GM12878 (cell line): ENCODE measurements at regions not wholly inside any gene's neighbourhood (a gene's known extent, or its start where the extent isn't known, plus 50 kb on each side); places are given as distances from the start of the nearest gene placed in this dataset.

Experiments
- ATAC-seq: fragments of 200-7000 bp; cut with Tn5 transposase; 3 replicates; pipeline ENCODE4 v1.9.1; 2020; ENCODE audit warnings: mild to moderate bottlenecking, moderate library complexity
- BruUV-seq: library from RNA; stranded (reverse); fragments of 400-500 nt; replicated peaks from 2 replicates; lab custom pipeline; 2021; lab: Mats Ljungman, UMichigan
- CTCF ChIA-PET: fragments of 300-600 bp; sonication (Branson Sonifier 250); formaldehyde crosslinking; extraction: SDS; loops from one replicate; lab custom pipeline; 2021; ENCODE audit warnings: inconsistent platforms; lab: Yijun Ruan, JAX
- POLR2A ChIA-PET: fragments of 350-600 bp; formaldehyde crosslinking; extraction: SDS; loops from one replicate; lab custom pipeline; 2021; ENCODE audit warnings: inconsistent platforms; lab: Charles Lee
- RAD21 ChIA-PET: fragments of 300-600 bp; sonication (Branson Sonifier 250); formaldehyde crosslinking; loops from one replicate; lab custom pipeline; 2023; ENCODE audit warnings: antibody characterized with exemption; ENCODE audit not compliant: unreplicated experiment; lab: Charles Lee
- SMC1A ChIA-PET: fragments of 300-600 bp; sonication (Branson Sonifier 250); formaldehyde crosslinking; loops from one replicate; lab custom pipeline; 2023; ENCODE audit not compliant: unreplicated experiment, uncharacterized antibody; lab: Charles Lee
- DNase-seq: peaks from one replicate; pipeline ENCODE4 v3.0.0-alpha.2; 2011; ENCODE audit warnings: low read depth, low spot score
- FAIRE-seq: peaks from 3 replicates; lab custom pipeline; 2011; peaks lifted over from hg19 to GRCh38; lab: Jason Lieb, UNC
- H2AFZ ChIP-seq: 2 replicates; pipeline ENCODE4 v1.6.0; 2011; ENCODE audit warnings: low read depth, low read length, control low read depth; ENCODE audit not compliant: control insufficient read depth
- H3K27ac ChIP-seq: 2 replicates; pipeline ENCODE4 v1.5.1; 2011; ENCODE audit warnings: control low read depth; ENCODE audit not compliant: control insufficient read depth, insufficient read depth
- H3K27me3 ChIP-seq, 2 experiments: replicated peaks in 1 of 2; 2 replicates each; pipeline versions ENCODE4 v1.6.0 to v1.6.1; 2011; ENCODE audit warnings: low read length in 1 of 2; ENCODE audit not compliant: control insufficient read depth in 2 of 2, insufficient read depth in 2 of 2
- H3K36me3 ChIP-seq, 2 experiments: 2 replicates each; pipeline ENCODE4 v1.5.1; 2011; ENCODE audit warnings: low read length in 1 of 2; ENCODE audit not compliant: control insufficient read depth in 2 of 2, insufficient read depth in 2 of 2
- H3K4me1 ChIP-seq: 2 replicates; pipeline ENCODE4 v1.6.1; 2011; ENCODE audit warnings: mild to moderate bottlenecking, low read length, moderate library complexity, mixed read lengths; ENCODE audit not compliant: control insufficient read depth, insufficient read depth
- H3K4me2 ChIP-seq: 2 replicates; pipeline ENCODE4 v1.6.0; 2011; ENCODE audit warnings: control low read depth; ENCODE audit not compliant: control insufficient read depth, insufficient read depth
- H3K4me3 ChIP-seq: fragments of 200-600 bp; sonication (generic); 2 replicates; pipeline ENCODE4 v1.5.1; 2016
- H3K79me2 ChIP-seq: 2 replicates; pipeline ENCODE4 v1.6.0; 2011; ENCODE audit warnings: low read length; ENCODE audit not compliant: control insufficient read depth, insufficient read depth
- H3K9ac ChIP-seq: 2 replicates; pipeline ENCODE4 v1.8.0; 2011; ENCODE audit warnings: low read length, control low read depth, mixed read lengths; ENCODE audit not compliant: control insufficient read depth, insufficient read depth
- H3K9me3 ChIP-seq: replicated peaks from 3 replicates; pipeline ENCODE4 v1.5.1; 2011; ENCODE audit warnings: mild to moderate bottlenecking, low read length; ENCODE audit not compliant: control insufficient read depth, insufficient read depth
- H4K20me1 ChIP-seq: 2 replicates; pipeline ENCODE4 v1.6.0; 2011; ENCODE audit not compliant: control insufficient read depth, insufficient read depth
- BCL11A ChIP-seq: IDR thresholded peaks from 2 replicates; pipeline ENCODE4 v1.6.1; 2011; ENCODE audit warnings: low read depth, low read length
- CHD1 ChIP-seq: IDR thresholded peaks from 2 replicates; pipeline ENCODE4 v1.6.1; 2012; ENCODE audit warnings: low read depth, low read length, improper control_type of control experiment
- CHD2 ChIP-seq: IDR thresholded peaks from 2 replicates; pipeline ENCODE4 v1.6.1; 2011; ENCODE audit warnings: low read depth, low read length, improper control_type of control experiment, borderline replicate concordance
- EED ChIP-seq: sonication (generic); IDR thresholded peaks from 2 replicates; pipeline ENCODE4 v1.6.1; 2016; ENCODE audit warnings: antibody characterized with exemption, low read depth
- ETV6 ChIP-seq, 2 experiments: fragments of 450-650 bp in 1 of 2; IDR thresholded peaks in 1 of 2; conservative IDR thresholded peaks in 1 of 2; 2 replicates each; pipeline ENCODE4 v1.6.1; 2014; ENCODE audit warnings: antibody characterized with exemption in 1 of 2, borderline replicate concordance in 1 of 2, low read depth in 1 of 2, mild to moderate bottlenecking in 1 of 2, moderate library complexity in 1 of 2
- IRF4 ChIP-seq: IDR thresholded peaks from 2 replicates; pipeline ENCODE4 v1.6.1; 2011; ENCODE audit warnings: low read depth, low read length
- MYB ChIP-seq: fragments of 150-350 bp; IDR thresholded peaks from 2 replicates; pipeline ENCODE4 v1.6.1; 2014; ENCODE audit warnings: mild to moderate bottlenecking, low read depth, low read length, borderline replicate concordance
- MYC ChIP-seq: IDR thresholded peaks from 2 replicates; pipeline ENCODE4 v1.6.1; 2011; ENCODE audit warnings: mild to moderate bottlenecking, low read length, moderate library complexity, inconsistent platforms; ENCODE audit not compliant: insufficient read depth, insufficient replicate concordance, insufficient read length, severe bottlenecking
- NFYA ChIP-seq: IDR thresholded peaks from 2 replicates; pipeline ENCODE4 v1.6.1; 2011; ENCODE audit warnings: low read depth, mild to moderate bottlenecking, low read length, improper control_type of control experiment, borderline replicate concordance
- NR2F1 ChIP-seq: fragments of 450-650 bp; conservative IDR thresholded peaks from 2 replicates; pipeline ENCODE4 v1.6.1; 2017; ENCODE audit warnings: mild to moderate bottlenecking
- PAX5 ChIP-seq: IDR thresholded peaks from 2 replicates; pipeline ENCODE4 v1.6.1; 2011; ENCODE audit warnings: low read depth, low read length, borderline replicate concordance
- SMC3 ChIP-seq: IDR thresholded peaks from 2 replicates; pipeline ENCODE4 v1.6.1; 2011; ENCODE audit warnings: low read length, improper control_type of control experiment, borderline replicate concordance
- TARDBP ChIP-seq: IDR thresholded peaks from 2 replicates; pipeline ENCODE4 v1.6.1; 2016; ENCODE audit warnings: borderline replicate concordance
- TCF3 ChIP-seq: IDR thresholded peaks from 2 replicates; pipeline ENCODE4 v1.6.1; 2012; ENCODE audit warnings: low read depth, mild to moderate bottlenecking, low read length, borderline replicate concordance; ENCODE audit not compliant: insufficient read depth
- ZNF622 ChIP-seq: fragments of 450-650 bp; IDR thresholded peaks from 2 replicates; pipeline ENCODE4 v1.6.1; 2017; ENCODE audit warnings: mild to moderate bottlenecking, inconsistent platforms
- WGBS: methylation state at CpG from one replicate; pipeline ENCODE4 v1.1.6; 2016; ENCODE audit warnings: low lambda C conversion rate; ENCODE audit not compliant: insufficient replicate concordance, insufficient coverage; ENCODE audit errors: missing lambda C conversion rate; 5-methylcytosine and 5-hydroxymethylcytosine counted together
- in situ Hi-C: fragments of 300-500 bp; cut with MboI; formaldehyde crosslinking; loops from 9 replicates; pipeline ENCODE4 v1.14.3; 2018; ENCODE audit warnings: mixed read lengths
- intact Hi-C: fragments of 100-400 bp; cut with micrococcal nuclease; formaldehyde crosslinking; loops from one replicate; pipeline ENCODE4 v1.14.2; 2022; ENCODE audit not compliant: unreplicated experiment
- TF ChIP-seq, protein P1 (sequence below): IDR thresholded peaks from 2 replicates; pipeline ENCODE4 v1.6.1; 2012; ENCODE audit warnings: low read depth, low read length, improper control_type of control experiment
- TF ChIP-seq, protein P2 (sequence below): fragments of 450-650 bp; IDR thresholded peaks from 2 replicates; pipeline ENCODE4 v1.6.1; 2017; ENCODE audit warnings: borderline replicate concordance

DNA sequence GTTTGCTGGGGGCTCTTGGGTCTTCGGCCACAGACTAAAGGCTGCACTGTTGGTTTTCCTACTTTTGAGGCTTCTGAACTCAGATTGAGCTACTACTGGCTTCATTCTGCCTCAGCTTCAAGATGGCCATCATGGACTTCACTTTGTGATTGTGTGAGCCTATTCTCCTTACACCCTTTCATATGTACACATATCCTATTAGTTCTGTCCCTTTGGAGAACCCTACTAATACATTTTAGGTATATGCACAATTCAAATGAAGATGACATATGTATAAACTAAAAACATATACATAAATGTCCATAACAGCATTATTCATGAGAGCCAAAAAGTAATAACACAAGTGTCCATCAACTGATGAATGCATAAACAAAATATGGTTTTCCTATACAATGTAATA, 75.7 kb downstream of the GPR37 start:
- Histone ChIP-seq H3K4me2 (no peak overlapping the region), H2AFZ (no peak overlapping the region), H3K36me3 (no peaks in the 10 kb centered on the region), H3K9me3 (no peaks in the 10 kb centered on the region), H3K9ac (no peak overlapping the region), H3K4me3 (no peak overlapping the region), H3K27me3 (no peaks in the 10 kb centered on the region), H4K20me1 (no peaks in the 10 kb centered on the region), H3K27ac (no peak overlapping the region), H3K79me2 (no peaks in the 10 kb centered on the region), H3K4me1 (no peaks in the 10 kb centered on the region)
- WGBS, result 0% methylated on average over 1 of the region's 1 CpG
- RAD21 ChIA-PET, result no interaction called here
- CTCF ChIA-PET, result no interaction called here
- FAIRE-seq (no peak), DNase-seq (no peak), ATAC-seq (no peak)
- in situ Hi-C loops (no loop called here), intact Hi-C loops (no loop called here)
- POLR2A ChIA-PET, result no interaction called here
- SMC1A ChIA-PET, result no interaction called here
- TF ChIP-seq BCL11A (no peak), MYC (no peak), EED (no peak), TCF3 (no peak), MYB (no peak)
- no TSS peak for BruUV-seq

DNA sequence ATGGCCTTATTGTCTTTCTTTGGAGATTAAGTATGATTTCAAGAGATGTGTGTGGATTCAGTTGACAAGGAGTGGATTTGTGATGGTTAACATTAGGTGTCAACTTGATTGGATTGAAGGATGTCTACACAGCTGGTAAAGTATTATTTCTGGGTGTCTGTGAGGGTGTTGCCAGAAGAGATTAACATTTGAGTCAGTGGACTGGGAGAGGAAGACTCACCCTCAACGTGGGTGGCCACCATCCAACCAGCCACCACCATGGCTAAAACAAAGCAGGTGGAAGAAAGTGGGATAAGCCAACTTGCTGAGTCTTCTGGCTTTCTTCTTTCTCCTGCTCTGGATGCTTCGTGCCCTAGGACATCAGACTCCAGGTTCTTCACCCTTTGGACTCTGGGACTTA, 76.1 kb downstream of the GPR37 start:
- in situ Hi-C loops, result no loop called here
- H3K79me2 ChIP-seq, result no peaks in the 10 kb centered on the region
- no TSS peak for BruUV-seq
- no peak overlapping the region for H3K4me2 ChIP-seq
- H4K20me1 ChIP-seq, result no peaks in the 10 kb centered on the region
- DNase-seq (no peak), ATAC-seq (no peak), FAIRE-seq (no peak)
- ChIA-PET SMC1A (no interaction called here), POLR2A (no interaction called here), RAD21 (no interaction called here), CTCF (no interaction called here)
- H3K27ac ChIP-seq, result no peak overlapping the region
- no peaks in the 10 kb centered on the region for H3K9me3 ChIP-seq
- H2AFZ ChIP-seq, result no peak overlapping the region
- no peak for TF ChIP-seq SMC3
- no peak for TF ChIP-seq IRF4
- no peak for TF ChIP-seq CHD2
- no peak for TF ChIP-seq NFYA
- no peak for TF ChIP-seq PAX5
- TF ChIP-seq CHD1, result no peak
- no peak for TF ChIP-seq ETV6 (conservative IDR thresholded peaks at IDR 0.05 in 1 of 2, IDR thresholded peaks at IDR 0.05 in 1 of 2; ENCODE audit: borderline replicate concordance in 1 of 2, low read depth in 1 of 2)
- TF ChIP-seq, protein P1, sequence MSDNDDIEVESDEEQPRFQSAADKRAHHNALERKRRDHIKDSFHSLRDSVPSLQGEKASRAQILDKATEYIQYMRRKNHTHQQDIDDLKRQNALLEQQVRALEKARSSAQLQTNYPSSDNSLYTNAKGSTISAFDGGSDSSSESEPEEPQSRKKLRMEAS, result no peak
- TF ChIP-seq, protein P2, sequence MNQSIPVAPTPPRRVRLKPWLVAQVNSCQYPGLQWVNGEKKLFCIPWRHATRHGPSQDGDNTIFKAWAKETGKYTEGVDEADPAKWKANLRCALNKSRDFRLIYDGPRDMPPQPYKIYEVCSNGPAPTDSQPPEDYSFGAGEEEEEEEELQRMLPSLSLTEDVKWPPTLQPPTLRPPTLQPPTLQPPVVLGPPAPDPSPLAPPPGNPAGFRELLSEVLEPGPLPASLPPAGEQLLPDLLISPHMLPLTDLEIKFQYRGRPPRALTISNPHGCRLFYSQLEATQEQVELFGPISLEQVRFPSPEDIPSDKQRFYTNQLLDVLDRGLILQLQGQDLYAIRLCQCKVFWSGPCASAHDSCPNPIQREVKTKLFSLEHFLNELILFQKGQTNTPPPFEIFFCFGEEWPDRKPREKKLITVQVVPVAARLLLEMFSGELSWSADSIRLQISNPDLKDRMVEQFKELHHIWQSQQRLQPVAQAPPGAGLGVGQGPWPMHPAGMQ, result no peak
- TF ChIP-seq ZNF622, result no peak
- TF ChIP-seq TARDBP, result no peak
- TF ChIP-seq NR2F1, result no peak
- H3K36me3 ChIP-seq, result no peaks in the 10 kb centered on the region
- WGBS, result 0% methylated on average over 2 of the region's 2 CpGs
- H3K4me3 ChIP-seq, result no peak overlapping the region
- no peaks in the 10 kb centered on the region for H3K4me1 ChIP-seq
- intact Hi-C loops, result no loop called here
- H3K27me3 ChIP-seq, result no peaks in the 10 kb centered on the region
- no peak overlapping the region for H3K9ac ChIP-seq
